Posterior vena cava (tissue), 2 donors: ENCODE measurements at regions not wholly inside any gene's neighbourhood (a gene's known extent, or its start where the extent isn't known, plus 50 kb on each side); places are given as distances from the start of the nearest gene placed in this dataset.
"Not testable (repeated sequence)": the region's sequence is repeated elsewhere in the genome, so short reads cannot be mapped to it uniquely, and the experiment has no call there.

Experiments used
- DNase-seq: peaks from one replicate; pipeline ENCODE4 v3.0.0-alpha.2; 2020; ENCODE audit warnings: low spot score
- intact Hi-C, 2 donors: fragments of 100-400 bp; cut with DNase I; formaldehyde crosslinking; loops; one replicate each; pipeline versions ENCODE4 v1.14.1 to v1.14.2; 2022 to 2023
- donor health status: DM: yes; HTN: yes; CAD: no.
- donor health status: DM: yes; HTN: yes; CAD: no.

- intact Hi-C loops, result no loop called here
- no peak for DNase-seq
Observed at GRCh38 chr1:188022661-188023060, 1193.9 kb downstream of the PLA2G4A start.

DNA sequence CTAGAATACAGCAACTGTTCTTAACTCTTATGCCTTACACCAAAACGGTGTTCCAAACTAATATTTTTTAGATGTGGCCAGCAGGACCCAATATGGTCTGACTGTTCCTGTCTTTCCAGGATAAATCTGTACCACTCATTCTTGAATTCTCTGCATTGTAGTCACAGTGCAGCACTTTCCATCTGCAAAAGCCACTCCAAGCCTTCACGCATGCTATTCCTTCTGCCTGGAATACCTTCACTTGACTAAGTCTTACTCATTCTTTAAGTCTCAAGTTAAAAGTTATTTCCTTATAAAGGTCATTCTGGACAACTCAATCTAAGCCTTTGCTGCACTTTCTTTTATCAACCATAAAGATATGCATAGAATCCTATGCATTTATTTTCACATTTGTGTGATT is 1194.5 kb downstream of the PLA2G4A start:
- no peak for DNase-seq
- intact Hi-C loops, result no loop called here

GRCh38 chr1:188027613-188028012 is 1198.9 kb downstream of the PLA2G4A start:
- DNase-seq, result no peak
- intact Hi-C loops, result no loop called here

DNA sequence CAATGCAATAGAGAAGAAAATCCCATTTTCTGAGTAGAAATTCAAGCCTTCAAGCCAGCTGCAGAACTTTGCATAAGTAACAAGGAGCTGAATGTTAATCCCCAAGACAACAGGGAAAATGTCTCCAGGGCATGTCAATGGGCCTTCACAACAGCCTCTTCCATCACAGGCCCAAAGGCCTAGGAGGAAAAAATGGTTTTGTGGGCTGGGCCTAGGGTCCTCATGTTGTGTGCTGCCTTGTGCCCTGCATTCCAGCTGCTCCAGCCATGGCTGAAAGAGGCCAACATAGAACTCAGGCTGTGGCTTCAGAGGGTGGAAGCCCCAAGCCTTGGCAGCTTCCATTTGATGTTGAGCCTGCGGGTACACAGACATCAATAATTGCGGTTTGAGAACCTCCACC is 1208.8 kb downstream of the PLA2G4A start:
- DNase-seq, intact Hi-C loops: not testable (repeated sequence)

DNA sequence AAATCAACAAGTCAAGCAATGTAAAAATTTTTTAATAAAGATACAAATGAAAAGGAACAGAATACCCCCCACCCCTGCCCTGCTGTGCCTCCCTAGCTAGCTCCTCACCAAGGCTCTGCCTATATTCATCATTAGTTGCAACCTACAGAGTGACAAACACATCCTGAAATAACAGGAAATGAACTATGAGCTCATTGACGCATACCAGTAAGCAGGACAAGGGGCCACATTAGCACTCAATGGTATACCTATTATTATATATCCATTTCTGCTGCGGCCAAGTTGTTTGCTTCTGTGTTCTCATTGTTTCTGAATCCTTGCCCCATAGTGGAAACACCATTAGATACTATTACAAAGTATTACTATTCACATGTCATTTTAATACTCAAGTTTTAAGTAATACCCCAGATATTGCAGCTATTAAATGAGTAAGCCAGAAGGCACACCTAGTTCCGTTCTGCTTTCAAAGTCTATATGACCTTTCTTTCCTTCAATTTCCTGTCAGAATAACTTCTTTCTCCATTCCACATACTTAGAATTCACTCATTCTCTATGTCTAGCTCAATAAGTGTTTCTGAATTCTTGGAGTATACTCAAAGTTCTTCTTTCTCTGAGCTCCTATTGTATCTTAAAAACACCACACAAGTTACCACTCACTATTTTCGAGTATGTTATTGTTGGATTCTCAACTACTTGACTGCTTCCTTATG is 1214.9 kb downstream of the PLA2G4A start:
- intact Hi-C loops, result no loop called here
- DNase-seq, result no peak

DNA sequence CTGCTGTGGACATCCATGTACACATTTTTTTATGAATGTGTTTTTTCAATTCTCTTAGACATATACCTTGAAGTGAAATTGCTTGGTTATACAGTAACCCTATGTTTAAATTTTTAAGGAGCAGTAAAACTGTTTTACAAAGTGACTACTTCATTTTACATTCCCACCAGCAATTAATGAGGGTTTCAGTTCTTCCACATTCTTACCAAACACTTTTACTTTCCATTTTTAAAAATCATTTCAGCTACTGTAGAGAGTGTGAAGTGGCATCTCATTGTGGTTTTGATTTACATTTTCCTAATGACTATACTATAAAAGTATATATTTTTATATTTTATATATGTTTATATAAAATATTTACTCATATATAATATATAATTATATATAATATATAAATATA is 1221.5 kb downstream of the PLA2G4A start:
- DNase-seq, result no peak
- intact Hi-C loops, result no loop called here

- DNase-seq, result no peak
- intact Hi-C loops, result no loop called here
Observed at GRCh38 chr1:188056011-188056410, 1227.3 kb downstream of the PLA2G4A start.

DNA sequence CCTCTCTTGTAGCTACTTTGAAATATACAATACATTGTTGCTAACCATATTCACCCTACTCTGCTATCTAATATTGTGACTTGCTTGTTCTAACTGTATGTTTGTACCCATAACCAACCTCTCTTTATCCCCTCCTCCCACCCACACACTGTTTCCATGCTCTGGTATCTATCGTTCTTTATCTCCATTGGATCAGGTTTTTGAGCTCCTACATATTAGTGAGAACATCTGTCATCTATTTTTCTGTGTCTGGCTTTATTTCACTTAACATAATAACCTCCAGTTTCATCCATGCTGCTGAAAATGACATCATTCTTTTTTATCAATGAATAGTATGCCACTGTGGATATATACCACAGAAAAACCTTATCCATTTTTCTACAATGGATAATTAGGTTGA is 1230.1 kb downstream of the PLA2G4A start:
- intact Hi-C loops, result no loop called here
- no peak for DNase-seq

GRCh38 chr1:188061881-188062280 is 1233.1 kb downstream of the PLA2G4A start:
- intact Hi-C loops, result no loop called here
- no peak for DNase-seq

DNA sequence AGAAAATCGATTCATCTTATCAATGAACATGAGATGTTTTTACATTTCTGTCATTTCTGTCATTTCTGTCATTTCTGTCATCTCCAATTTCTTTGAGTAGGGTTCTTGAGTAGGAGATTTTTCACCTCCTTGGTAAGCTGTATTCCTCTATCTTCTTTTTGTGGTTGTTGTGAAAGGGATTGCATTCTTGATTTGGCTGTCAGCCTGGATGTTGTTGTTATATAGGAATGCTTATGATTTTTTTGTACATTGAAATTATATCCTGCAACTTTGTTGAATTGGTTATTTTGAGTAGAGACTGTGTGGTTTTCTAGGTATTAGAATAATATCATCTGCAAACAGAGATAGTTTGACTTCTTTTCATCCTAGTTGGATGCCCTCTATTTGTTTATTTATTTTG is 1233.7 kb downstream of the PLA2G4A start:
- intact Hi-C loops, result no loop called here
- no peak for DNase-seq

- intact Hi-C loops, result no loop called here
- no peak for DNase-seq
Observed at GRCh38 chr1:188065917-188066316, 1237.2 kb downstream of the PLA2G4A start.

DNA sequence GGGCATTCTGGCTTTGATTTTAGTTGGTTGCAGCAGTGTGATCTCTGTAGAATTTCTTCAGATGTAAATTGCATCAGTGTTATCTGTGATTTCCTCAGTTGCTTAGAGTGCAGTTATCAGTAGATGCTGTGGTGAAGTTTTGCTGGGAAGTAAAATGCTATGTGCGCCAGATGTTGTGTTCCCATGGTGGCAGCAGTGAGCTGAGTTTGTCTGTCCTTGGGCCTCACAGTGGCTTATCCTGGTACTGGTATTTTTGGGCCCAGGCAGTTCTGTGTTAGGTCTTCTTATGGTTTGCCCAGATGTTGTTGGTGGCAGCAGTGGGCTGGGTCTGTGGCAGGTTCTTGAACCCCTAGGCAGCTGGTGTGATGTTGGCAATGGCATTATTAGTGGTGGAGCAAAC is 1242.1 kb downstream of the PLA2G4A start:
- no peak for DNase-seq
- intact Hi-C loops, result no loop called here

DNA sequence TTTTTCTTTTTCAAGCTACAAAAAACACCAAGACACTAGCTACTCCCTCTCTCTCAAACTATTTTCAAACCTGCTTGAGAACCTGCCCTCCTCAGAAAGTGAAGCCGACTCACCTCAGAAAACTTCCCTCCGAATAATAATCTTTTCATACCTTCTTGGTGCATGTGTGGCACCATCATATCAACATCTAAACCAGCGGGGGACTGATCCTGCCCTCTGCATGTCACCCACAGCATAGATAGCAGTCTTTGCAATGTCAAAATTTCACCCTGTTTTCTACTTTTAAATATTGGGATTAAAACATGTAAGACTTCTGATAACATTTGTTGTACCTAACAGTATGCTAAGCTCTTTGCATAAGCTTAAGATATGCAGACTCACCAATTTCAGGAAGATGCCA is 1260.3 kb downstream of the PLA2G4A start:
- no peak for DNase-seq
- intact Hi-C loops, result no loop called here

GRCh38 chr1:188089461-188089860 is 1260.7 kb downstream of the PLA2G4A start:
- intact Hi-C loops, result no loop called here
- DNase-seq, result no peak

DNA sequence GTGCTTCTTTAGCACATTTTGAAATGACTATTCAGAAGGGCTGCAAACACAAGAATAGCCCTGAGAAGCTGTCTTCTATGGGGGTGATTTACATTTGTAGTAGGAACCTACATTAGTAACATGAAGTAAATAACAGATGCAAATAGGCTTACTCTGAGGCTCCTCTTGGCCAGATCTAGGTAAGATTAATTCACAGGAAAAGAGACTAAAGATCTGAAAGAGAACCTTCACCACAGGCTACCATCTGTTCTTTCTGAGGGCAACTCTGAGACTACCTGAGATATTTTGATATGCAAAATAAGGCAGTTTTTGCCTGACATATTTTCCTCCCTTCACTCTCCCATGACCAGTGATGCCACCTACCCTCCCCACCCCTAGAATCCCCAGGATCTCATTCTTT is 1267.8 kb downstream of the PLA2G4A start:
- intact Hi-C loops, result no loop called here

DNA sequence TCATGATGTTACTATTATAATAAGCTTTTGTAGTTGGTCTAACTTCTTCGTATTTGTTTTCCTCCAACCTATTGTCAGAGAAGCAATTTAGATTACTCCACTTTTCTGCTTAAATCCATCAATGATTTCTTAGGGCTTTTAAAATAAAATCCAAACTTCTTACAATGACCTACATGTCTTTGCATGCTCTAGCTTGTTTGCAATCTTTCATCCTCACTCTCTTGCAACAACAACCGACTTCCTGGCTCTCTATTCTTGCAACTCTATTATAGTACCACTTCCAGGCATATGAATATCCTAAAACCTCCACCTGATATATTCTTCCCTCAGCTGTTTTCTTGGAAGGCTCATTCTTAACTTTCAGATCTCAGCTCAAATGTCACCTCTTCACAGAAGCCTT is 1288.7 kb downstream of the PLA2G4A start:
- intact Hi-C loops, result no loop called here
- no peak for DNase-seq

More for the DNA sequence above, 1267.8 kb downstream of the PLA2G4A start:
- no peak for DNase-seq

DNA sequence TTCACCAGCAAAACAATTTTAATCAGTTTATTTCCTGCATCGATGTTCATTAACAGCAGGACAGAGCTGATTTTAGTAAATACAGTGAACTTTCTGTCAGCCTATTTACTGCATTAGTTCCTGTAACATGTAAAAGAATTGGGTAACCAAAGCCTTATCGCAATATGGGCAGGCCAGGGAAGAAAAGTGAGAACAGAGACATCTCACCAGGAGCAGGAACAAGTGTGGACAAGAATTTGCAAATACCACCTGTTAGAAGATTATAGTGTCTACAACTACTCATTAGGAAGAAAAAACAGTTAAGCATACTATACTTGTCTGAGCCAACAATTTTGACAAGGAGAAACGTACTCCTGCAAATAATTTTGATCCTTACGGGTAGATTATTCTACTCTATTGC is 1293.9 kb downstream of the PLA2G4A start:
- intact Hi-C loops, result no loop called here
- no peak for DNase-seq

DNA sequence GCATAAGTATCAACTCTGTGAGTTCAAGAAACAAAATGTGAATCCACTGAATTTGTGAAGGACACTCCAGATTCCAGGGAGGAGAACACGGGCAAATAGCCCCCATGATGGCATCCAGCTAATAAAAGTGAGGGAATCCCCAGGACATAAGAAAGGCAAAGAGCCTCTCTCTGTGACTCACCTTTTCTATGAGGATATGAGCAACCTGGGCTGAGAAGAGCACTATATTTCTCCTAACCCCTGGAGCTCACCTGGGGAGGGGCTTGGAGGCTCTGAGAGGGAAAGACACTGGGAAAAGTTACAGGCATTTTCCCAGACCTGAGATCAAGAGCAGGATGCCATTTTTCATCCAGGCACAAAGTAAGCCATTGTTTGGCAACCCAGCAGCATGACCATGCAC is 1298.8 kb downstream of the PLA2G4A start:
- no peak for DNase-seq

GRCh38 chr1:188128761-188129160 is 1300.0 kb downstream of the PLA2G4A start:
- DNase-seq, result no peak
- intact Hi-C loops, result no loop called here

More for the DNA sequence above, 1298.8 kb downstream of the PLA2G4A start:
- intact Hi-C loops, result no loop called here

DNA sequence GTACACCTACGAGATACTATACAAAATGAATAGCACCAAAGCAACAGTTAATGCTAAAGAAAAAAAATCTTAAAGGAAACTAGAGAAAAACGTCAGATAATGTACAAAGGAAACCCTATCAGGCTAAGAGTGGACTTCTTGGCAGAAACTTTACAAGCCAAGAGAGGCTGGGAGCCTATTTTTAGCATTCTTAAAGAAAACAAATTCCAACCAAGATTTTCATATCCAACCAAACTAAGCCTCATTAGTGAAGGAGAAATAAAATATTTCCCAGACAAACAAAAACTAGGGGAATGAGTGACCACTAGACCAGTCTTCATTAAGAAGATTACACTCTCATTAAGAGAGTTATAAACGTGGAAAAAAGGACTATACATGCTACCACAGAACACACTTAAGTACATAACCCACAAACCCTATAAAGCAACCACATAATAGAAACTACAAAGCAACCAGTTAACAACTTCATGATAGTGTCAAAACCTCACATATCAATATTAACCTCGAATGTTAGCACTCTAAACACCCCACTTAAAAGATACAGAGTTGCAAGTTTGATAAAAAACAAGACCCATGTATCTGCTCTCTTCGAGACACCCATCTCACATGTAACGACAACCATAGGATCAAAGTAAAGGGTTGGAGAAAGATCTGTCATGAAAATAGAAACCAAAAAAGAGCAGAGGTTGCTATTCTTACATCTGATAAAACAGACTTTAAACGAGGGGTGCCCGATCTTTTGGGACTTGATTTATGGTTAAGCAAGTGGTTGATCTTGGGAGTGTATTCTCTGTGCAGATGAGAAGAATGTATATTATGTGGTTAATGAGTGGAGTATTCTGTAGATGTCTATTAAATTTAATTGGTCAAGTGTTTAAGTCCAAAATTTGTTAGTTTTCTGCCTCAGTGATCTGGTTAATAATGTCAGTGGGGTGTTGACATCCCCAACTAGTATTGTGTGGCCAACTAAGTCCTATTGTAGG is 1301.4 kb downstream of the PLA2G4A start:
- DNase-seq, result no peak

DNA sequence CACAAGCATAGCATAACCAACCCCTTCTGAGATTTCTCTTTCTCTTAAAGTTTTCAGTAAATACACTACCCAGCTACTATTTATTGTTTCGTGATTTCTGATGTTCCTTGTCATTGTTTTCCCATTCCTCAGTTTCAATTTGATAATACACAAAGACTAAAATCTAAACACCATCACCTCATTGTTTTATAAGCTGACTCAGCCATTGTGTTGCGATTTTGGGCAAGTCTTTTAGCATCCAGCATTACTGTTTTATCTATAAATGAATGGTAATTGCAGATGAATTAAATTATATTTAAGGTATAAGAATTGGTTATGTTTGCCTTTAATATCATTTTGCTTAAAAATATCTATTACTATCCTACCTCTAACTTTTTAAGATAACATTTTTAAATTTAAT is 1308.5 kb downstream of the PLA2G4A start:
- intact Hi-C loops, result no loop called here
- DNase-seq, result no peak

More for the DNA sequence above, 1301.4 kb downstream of the PLA2G4A start:
- intact Hi-C loops, result no loop called here
